COLO668 (cell line): ENCODE measurements at regions not wholly inside any gene's neighbourhood (a gene's known extent, or its start where the extent isn't known, plus 50 kb on each side); places are given as distances from the start of the nearest gene placed in this dataset.

ENCODE experiments used
- DNase-seq: peaks from one replicate; lab custom pipeline; 2025; ENCODE audit not compliant: unreplicated experiment; lab: John Stamatoyannopoulos, UW

GRCh38 chr2:126824663-126825062 is 74.0 kb upstream of the TEX51 start:
- no peak for DNase-seq

GRCh38 chr2:126825316-126825715 is 73.4 kb upstream of the TEX51 start:
- no peak for DNase-seq

- DNase-seq, result no peak
These were observed 72.2 kb upstream of the TEX51 start for GRCh38 chr2:126826491-126826890.

GRCh38 chr2:126827371-126827770 is 71.3 kb upstream of the TEX51 start:
- DNase-seq, result no peak

GRCh38 chr2:126828051-126828450 is 70.6 kb upstream of the TEX51 start:
- DNase-seq, result no peak

- DNase-seq, result no peak
These were observed 70.2 kb upstream of the TEX51 start for GRCh38 chr2:126828491-126828890.

GRCh38 chr2:126831234-126832005 is 67.3 kb upstream of the TEX51 start:
- no peak for DNase-seq

GRCh38 chr2:126832014-126832413 is 66.7 kb upstream of the TEX51 start:
- no peak for DNase-seq

GRCh38 chr2:126832757-126833156 is 65.9 kb upstream of the TEX51 start:
- DNase-seq, result no peak

GRCh38 chr2:126834006-126834659 is 64.6 kb upstream of the TEX51 start:
- no peak for DNase-seq

- no peak for DNase-seq
These were observed 63.4 kb upstream of the TEX51 start for GRCh38 chr2:126835261-126835660.

- no peak for DNase-seq
These were observed 62.9 kb upstream of the TEX51 start for GRCh38 chr2:126835831-126836230.

- no peak for DNase-seq
These were observed 61.7 kb upstream of the TEX51 start for GRCh38 chr2:126836761-126837679.

- no peak for DNase-seq
These were observed 60.5 kb upstream of the TEX51 start for GRCh38 chr2:126837966-126838715.

- DNase-seq, result no peak
These were observed 60.0 kb upstream of the TEX51 start for GRCh38 chr2:126838716-126838985.

GRCh38 chr2:126839796-126840195 is 58.9 kb upstream of the TEX51 start:
- no peak for DNase-seq

- DNase-seq, result no peak
These were observed 55.6 kb upstream of the TEX51 start for GRCh38 chr2:126843081-126843480.

GRCh38 chr2:126846241-126846640 is 52.4 kb upstream of the TEX51 start:
- DNase-seq, result no peak
